B cell (primary cell): ENCODE measurements at regions not wholly inside any gene's neighbourhood (a gene's known extent, or its start where the extent isn't known, plus 50 kb on each side); places are given as distances from the start of the nearest gene placed in this dataset.

Experiments used
- ATAC-seq: fragments of 200-7000 bp; cut with Tn5 transposase; one replicate; pipeline ENCODE4 v1.10.0; 2021; ENCODE audit warnings: low read depth, mild to moderate bottlenecking, moderate number of reproducible peaks, moderate library complexity
- CTCF ChIA-PET: fragments of 350-600 bp; sonication (Branson Sonifier 250); formaldehyde crosslinking; loops from one replicate; lab custom pipeline; 2021; ENCODE audit warnings: antibody characterized with exemption, inconsistent platforms; lab: Charles Lee
- POLR2A ChIA-PET: fragments of 350-600 bp; sonication (Branson Sonifier 250); formaldehyde crosslinking; loops from one replicate; lab custom pipeline; 2021; ENCODE audit warnings: antibody characterized with exemption; lab: Charles Lee
- DNase-seq: peaks from one replicate; pipeline ENCODE4 v3.0.0; 2013
- H2AFZ ChIP-seq: 2 replicates; pipeline ENCODE4 v1.6.1; 2012; ENCODE audit warnings: mild to moderate bottlenecking, low read depth, low read length; ENCODE audit not compliant: insufficient read depth, poor library complexity, severe bottlenecking
- H3K27ac ChIP-seq, 2 donors: 1 replicate in 1 of 2; 2 replicates in 1 of 2; pipeline ENCODE4 v1.5.1; 2012 to 2013; ENCODE audit warnings: low read length in 2 of 2, mild to moderate bottlenecking in 2 of 2, moderate library complexity in 1 of 2
- H3K27me3 ChIP-seq, 4 experiments: fragments of 200-600 bp in 1 of 4; sonication (generic) in 1 of 4; replicated peaks in 1 of 4; 1 replicate in 2 of 4; 2 replicates in 2 of 4; pipeline versions ENCODE4 v1.6.1 to v1.7.0; 2013 to 2016; ENCODE audit warnings: low read length in 3 of 4, mild to moderate bottlenecking in 2 of 4, mixed read lengths in 1 of 4, moderate library complexity in 1 of 4; ENCODE audit not compliant: insufficient read depth in 4 of 4, control insufficient read depth in 3 of 4; ENCODE audit errors: control extremely low read depth in 1 of 4
- H3K36me3 ChIP-seq, 2 experiments: replicated peaks in 1 of 2; 1 replicate in 1 of 2; 2 replicates in 1 of 2; pipeline versions ENCODE4 v1.6.1 to v1.7.1; 2013; ENCODE audit warnings: low read length in 1 of 2; ENCODE audit not compliant: insufficient read depth in 2 of 2, control insufficient read depth in 1 of 2; ENCODE audit errors: control extremely low read depth in 1 of 2, extremely low read depth in 1 of 2
- H3K4me1 ChIP-seq, 2 donors: fragments of 200-600 bp in 1 of 2; sonication (generic) in 1 of 2; 1 replicate in 1 of 2; 2 replicates in 1 of 2; pipeline versions ENCODE4 v1.5.1 to v1.6.1; 2013 to 2017; ENCODE audit warnings: low read length in 2 of 2; ENCODE audit not compliant: control insufficient read depth in 2 of 2, insufficient read depth in 2 of 2
- H3K4me2 ChIP-seq: replicated peaks from 2 replicates; pipeline ENCODE3; 2012; ENCODE audit warnings: mild to moderate bottlenecking, low read depth, low read length; ENCODE audit not compliant: poor library complexity, severe bottlenecking
- H3K4me3 ChIP-seq, 5 experiments: fragments of 200-600 bp in 1 of 5; sonication (generic) in 1 of 5; 1 replicate in 3 of 5; 2 replicates in 2 of 5; pipeline versions ENCODE4 v1.5.1 to v1.7.0; 2011 to 2016; ENCODE audit warnings: low read length in 4 of 5, mild to moderate bottlenecking in 4 of 5, low read depth in 2 of 5, control low read depth in 1 of 5, moderate library complexity in 1 of 5; ENCODE audit not compliant: insufficient read depth in 1 of 5; ENCODE audit errors: control extremely low read depth in 1 of 5, extremely low read depth in 1 of 5
- H3K79me2 ChIP-seq: fragments of 200-600 bp; sonication (generic); one replicate; pipeline ENCODE4 v1.6.0; 2016; ENCODE audit warnings: low read length; ENCODE audit not compliant: control insufficient read depth, insufficient read depth
- H3K9ac ChIP-seq: fragments of 200-600 bp; sonication (generic); 2 replicates; pipeline ENCODE4 v1.6.1; 2017; ENCODE audit warnings: mild to moderate bottlenecking, low read length, moderate library complexity
- H3K9me3 ChIP-seq, 3 donors: one replicate each; pipeline versions ENCODE4 v1.6.1 to v1.7.1; 2013; ENCODE audit warnings: low read length in 2 of 3; ENCODE audit not compliant: control insufficient read depth in 2 of 3, insufficient read depth in 1 of 3; ENCODE audit errors: control extremely low read depth in 1 of 3
- H4K20me1 ChIP-seq: 2 replicates; pipeline ENCODE4 v1.6.0; 2012; ENCODE audit warnings: mild to moderate bottlenecking, low read length; ENCODE audit not compliant: insufficient read depth, control insufficient read depth, poor library complexity, severe bottlenecking
- H3K27ac Mint-ChIP-seq: one replicate; pipeline ENCODE4 v1.8.0; 2021; ENCODE audit warnings: mixed read lengths
- H3K27me3 Mint-ChIP-seq: one replicate; pipeline ENCODE4 v1.8.0; 2021; ENCODE audit warnings: mixed read lengths
- H3K4me1 Mint-ChIP-seq: one replicate; pipeline ENCODE4 v1.8.0; 2021; ENCODE audit warnings: mixed read lengths
- H3K4me3 Mint-ChIP-seq: one replicate; pipeline ENCODE4 v1.8.0; 2021; ENCODE audit warnings: mixed read lengths
- H3K9me3 Mint-ChIP-seq: one replicate; pipeline ENCODE4 v1.8.0; 2022; ENCODE audit warnings: mixed read lengths; ENCODE audit not compliant: insufficient read depth
- CTCF ChIP-seq: fragments of 200-600 bp; IDR thresholded peaks from one replicate; pipeline ENCODE4 v1.8.0; 2022; ENCODE audit warnings: antibody characterized with exemption, mild to moderate bottlenecking
- EZH2 ChIP-seq: IDR thresholded peaks from 2 replicates; pipeline ENCODE4 v1.6.1; 2012; ENCODE audit warnings: borderline replicate concordance, low read depth, mild to moderate bottlenecking, moderate library complexity, low read length; ENCODE audit not compliant: insufficient read depth, poor library complexity, severe bottlenecking
- WGBS: methylation state at CpG from one replicate; pipeline ENCODE4 v1.1.5; 2013; ENCODE audit warnings: missing lambda C conversion rate; ENCODE audit not compliant: insufficient coverage; 5-methylcytosine and 5-hydroxymethylcytosine counted together
- intact Hi-C: fragments of 100-400 bp; cut with micrococcal nuclease; formaldehyde crosslinking; loops from one replicate; pipeline ENCODE4 v1.10.0; 2022

- Mint-ChIP-seq H3K4me3 (no peak overlapping the region), H3K9me3 (no peaks in the 10 kb centered on the region), H3K27me3 (peaks cover 18% of the 10 kb centered on the region), H3K27ac (no peak overlapping the region), H3K4me1 (no peaks in the 10 kb centered on the region)
- Histone ChIP-seq H3K36me3 (no peaks in the 10 kb centered on the region), H3K4me3 (no peak overlapping the region), H3K4me2 (no peak overlapping the region), H3K9me3 (peaks cover 0 to 13% (median 0%) of the 10 kb centered on the region in 3 donors), H3K27me3 (no peaks in the 10 kb centered on the region), H2AFZ (no peak overlapping the region), H3K9ac (no peak overlapping the region), H3K27ac (no peak overlapping the region), H4K20me1 (no peaks in the 10 kb centered on the region), H3K4me1 (no peaks in the 10 kb centered on the region), H3K79me2 (no peaks in the 10 kb centered on the region)
- ATAC-seq (no peak), DNase-seq (no peak)
- ChIA-PET CTCF (no interaction called here), POLR2A (no interaction called here)
- TF ChIP-seq EZH2 (no peak), CTCF (no peak)
- intact Hi-C loops = no loop called here
These were observed 123.8 kb downstream of the BARHL2 start for GRCh38 chr1:90593312-90593711.

- Histone ChIP-seq H3K4me1 (no peaks in the 10 kb centered on the region), H2AFZ (no peak overlapping the region), H3K36me3 (no peaks in the 10 kb centered on the region), H3K9me3 (peaks cover 0 to 11% (median 0%) of the 10 kb centered on the region in 3 donors), H3K27ac (no peak overlapping the region), H3K79me2 (no peaks in the 10 kb centered on the region), H3K9ac (no peak overlapping the region), H4K20me1 (no peaks in the 10 kb centered on the region), H3K4me2 (no peak overlapping the region), H3K4me3 (no peak overlapping the region), H3K27me3 (no peaks in the 10 kb centered on the region)
- ChIA-PET CTCF (interaction anchor here (1.5 kb wide), 1 partner anchor 13 kb away, joined by 3 read pairs; no protein-coding TSS in a partner anchor), POLR2A (no interaction called here)
- Mint-ChIP-seq H3K4me1 (no peaks in the 10 kb centered on the region), H3K9me3 (no peaks in the 10 kb centered on the region), H3K4me3 (no peak overlapping the region), H3K27ac (no peak overlapping the region), H3K27me3 (peaks cover 24% of the 10 kb centered on the region)
- no peak for TF ChIP-seq EZH2
- no peak for TF ChIP-seq CTCF
- ATAC-seq = no peak
- DNase-seq = no peak
- intact Hi-C loops = no loop called here
- 78% methylated on average over 10 of the region's 10 CpGs for WGBS
These were observed 125.1 kb downstream of the BARHL2 start for GRCh38 chr1:90591970-90592356.
